Head of caudate nucleus (tissue), 42 donors: ENCODE measurements at regions not wholly inside any gene's neighbourhood (a gene's known extent, or its start where the extent isn't known, plus 50 kb on each side); places are given as distances from the start of the nearest gene placed in this dataset.

Source experiments
- DNase-seq, 42 donors: peaks; one replicate each; pipeline versions ENCODE4 v3.0.0 to v3.0.0-alpha.2; 2020 to 2021; ENCODE audit warnings: mixed read lengths in 7 of 42
- intact Hi-C: fragments of 100-400 bp; cut with DNase I; formaldehyde crosslinking; loops from one replicate; pipeline ENCODE4 v1.15.0; 2022

DNA sequence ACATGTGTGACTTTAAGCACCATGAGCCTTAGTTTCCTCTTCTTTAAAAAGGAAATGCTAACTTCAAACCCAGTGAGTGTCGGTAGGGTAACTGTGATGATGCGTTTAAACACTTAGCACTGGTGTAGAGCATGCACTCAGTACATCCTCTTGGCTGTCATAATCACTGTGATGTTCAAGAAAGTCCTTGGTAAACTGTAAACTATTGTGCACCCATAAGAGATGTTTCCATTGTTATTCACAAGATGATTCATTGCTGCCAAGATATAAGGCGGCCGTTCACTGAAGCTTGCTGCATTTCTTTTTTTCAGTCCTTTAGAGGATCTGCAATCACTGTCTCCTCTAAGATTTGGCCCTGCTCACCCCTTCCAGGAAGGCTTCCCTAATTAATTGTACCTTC is 61.8 kb upstream of the DAB1 start:
- intact Hi-C loops, result no loop called here
- no peak for DNase-seq

DNA sequence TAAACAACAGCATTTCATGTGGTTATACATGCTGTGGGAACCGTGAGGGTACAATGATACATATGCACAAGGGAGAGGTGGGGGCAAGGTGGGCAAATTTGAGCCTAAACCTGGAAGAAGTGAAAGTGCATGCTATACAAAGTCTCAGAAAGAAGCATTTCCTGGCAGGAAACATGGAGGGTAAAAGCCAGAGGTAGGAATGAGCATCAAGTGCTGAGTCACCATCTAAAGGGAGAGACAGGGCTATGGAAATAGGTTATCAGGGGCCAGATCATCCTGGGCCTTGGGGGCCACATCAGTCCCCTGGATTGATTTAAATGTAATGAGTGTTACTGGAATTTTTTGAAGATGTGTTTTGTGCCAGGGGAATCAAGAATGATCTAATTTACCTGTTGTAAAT is 60.1 kb upstream of the DAB1 start:
- no peak for DNase-seq
- intact Hi-C loops, result no loop called here

DNA sequence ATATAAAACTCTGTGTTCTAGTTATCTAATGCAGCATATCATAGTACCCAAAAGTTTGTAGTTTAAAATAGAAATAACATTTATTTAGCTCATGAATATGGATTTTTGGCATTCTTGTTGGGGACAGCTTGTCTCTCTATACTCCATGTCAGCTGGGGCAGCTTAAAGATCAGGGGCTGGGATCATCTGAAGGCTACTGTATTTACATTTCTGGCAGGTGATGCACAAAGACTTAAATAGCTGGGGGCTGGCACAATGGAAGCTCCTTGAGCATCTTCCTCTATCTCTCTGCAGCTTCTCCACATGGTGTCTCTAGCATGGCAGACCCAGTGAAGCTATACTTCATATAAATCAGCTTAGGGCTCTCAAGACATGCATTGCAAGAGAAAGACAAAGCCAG is 55.6 kb upstream of the DAB1 start:
- no peak for DNase-seq
- intact Hi-C loops, result no loop called here

DNA sequence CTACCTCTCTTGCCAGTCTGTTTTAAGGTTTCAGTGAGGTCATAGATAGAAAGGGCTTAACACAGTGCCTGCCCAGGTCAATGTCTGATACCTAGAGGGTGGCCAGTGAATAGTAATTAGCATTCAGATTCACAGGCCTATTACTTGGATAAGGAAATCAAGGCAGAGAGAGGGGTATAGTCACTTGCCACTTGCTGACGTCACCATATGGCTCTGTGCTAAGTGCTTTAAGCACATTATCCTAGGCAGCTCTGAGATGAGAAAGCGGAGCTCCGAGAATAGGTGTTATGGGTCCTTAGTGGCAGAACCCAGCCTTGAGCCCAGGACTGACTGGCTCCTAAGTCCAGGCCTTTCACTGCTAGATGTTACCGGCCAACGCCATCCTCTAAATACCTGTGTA is 51.5 kb upstream of the DAB1 start:
- no peak for DNase-seq
- intact Hi-C loops, result no loop called here

DNA sequence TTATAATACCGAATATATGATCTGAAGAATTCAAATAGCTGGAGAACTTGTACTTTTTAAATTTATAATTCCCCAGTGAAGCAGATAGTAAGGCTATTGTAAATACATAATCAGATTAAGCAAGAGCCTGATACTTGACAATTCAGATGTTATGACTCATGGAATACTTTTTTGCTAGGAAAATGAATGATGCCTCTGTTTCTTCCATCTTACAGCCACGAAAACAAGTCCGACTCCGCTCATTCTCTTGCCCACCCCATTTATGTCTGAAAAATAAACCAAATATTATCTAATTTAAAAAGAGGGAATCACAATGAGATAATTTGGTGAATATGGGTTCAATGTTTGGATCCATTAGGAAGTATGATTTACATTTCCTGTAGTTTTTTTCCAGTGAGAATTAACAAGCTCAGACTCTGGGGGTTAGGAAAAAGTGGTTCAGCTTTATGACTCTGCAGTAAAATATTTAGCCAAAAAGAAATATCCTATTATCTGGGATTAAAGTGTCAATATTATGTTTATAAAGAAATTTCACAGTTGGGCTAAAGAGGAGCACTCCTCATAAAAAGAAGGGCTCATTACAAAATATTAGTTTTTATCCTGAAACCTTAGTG is 50.4 kb upstream of the DAB1 start:
- DNase-seq, result no peak
- intact Hi-C loops, result no loop called here
